ENCODE measurements at regions not wholly inside any gene's neighbourhood (a gene's known extent, or its start where the extent isn't known, plus 50 kb on each side); places are given as distances from the start of the nearest gene placed in this dataset.

DNA sequence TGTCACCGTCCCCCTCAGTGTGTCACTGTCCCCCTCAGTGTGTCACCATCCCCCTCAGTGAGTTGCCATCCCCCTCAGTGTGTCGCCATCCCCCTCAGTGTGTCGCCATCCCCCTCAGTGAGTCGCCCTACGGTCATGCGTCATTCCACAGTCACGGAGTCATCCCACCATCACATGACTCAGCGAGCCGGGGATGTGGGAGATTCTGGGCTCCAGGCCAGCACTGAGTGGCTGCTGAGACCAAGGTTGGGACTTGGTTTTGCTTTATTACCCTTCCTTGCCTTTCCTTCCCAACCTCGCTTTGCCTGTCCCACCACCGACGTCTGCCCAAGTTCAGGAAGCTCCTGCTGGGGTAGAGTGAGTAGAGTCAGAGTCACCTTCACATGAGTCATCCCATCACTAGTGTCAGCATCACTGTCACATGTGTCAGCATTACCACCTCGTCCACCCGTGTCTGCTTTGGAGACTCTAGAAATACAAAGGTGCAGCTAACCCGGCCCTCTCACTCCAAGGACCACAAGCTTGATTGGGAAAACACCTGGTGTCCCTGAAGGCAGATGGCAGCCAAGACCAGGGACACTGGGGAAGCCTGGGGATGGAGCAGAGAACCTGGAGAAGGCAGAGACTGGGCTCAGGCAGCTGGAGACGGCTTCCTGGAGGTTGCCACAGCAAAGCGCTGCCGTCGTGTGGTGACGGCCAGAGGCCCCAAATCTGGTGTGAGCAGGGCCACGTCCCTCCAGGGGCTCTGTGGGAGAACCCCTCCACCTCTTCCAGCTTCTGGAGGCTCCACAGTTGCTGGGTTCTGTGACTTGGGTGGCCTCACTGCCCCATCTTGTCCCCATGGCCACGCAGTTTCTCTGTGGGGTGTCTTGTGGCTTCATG, 485.2 kb upstream of the SALL3 start:
- DNase-seq = no peak
- 80 to 83% methylated on average over 3 to 22 of the region's 22 CpGs for WGBS, 2 donors (ENCODE audit: low coverage in 1 of 2)
- no peaks in the 10 kb centered on the region for H3K9me3 ChIP-seq
- intact Hi-C loops (cut with DNase I; ENCODE audit: low total_unique reads) (no loop called here), in situ Hi-C loops (cut with MboI; ENCODE audit: low pct_ligation_motif_present in 1 of 4, low pct_unique_long_range_greater_than_20kb in 1 of 4, low sequenced_read_pairs in 3 of 4) (no loop called here)
- TF ChIP-seq POLR2AphosphoS5 (IDR thresholded peaks at IDR 0.05) = no peak
- TF ChIP-seq, protein P1, sequence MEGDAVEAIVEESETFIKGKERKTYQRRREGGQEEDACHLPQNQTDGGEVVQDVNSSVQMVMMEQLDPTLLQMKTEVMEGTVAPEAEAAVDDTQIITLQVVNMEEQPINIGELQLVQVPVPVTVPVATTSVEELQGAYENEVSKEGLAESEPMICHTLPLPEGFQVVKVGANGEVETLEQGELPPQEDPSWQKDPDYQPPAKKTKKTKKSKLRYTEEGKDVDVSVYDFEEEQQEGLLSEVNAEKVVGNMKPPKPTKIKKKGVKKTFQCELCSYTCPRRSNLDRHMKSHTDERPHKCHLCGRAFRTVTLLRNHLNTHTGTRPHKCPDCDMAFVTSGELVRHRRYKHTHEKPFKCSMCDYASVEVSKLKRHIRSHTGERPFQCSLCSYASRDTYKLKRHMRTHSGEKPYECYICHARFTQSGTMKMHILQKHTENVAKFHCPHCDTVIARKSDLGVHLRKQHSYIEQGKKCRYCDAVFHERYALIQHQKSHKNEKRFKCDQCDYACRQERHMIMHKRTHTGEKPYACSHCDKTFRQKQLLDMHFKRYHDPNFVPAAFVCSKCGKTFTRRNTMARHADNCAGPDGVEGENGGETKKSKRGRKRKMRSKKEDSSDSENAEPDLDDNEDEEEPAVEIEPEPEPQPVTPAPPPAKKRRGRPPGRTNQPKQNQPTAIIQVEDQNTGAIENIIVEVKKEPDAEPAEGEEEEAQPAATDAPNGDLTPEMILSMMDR (IDR thresholded peaks at IDR 0.05) = no peak
- no peak for TF ChIP-seq POLR2A (IDR thresholded peaks at IDR 0.05)
- no peak for TF ChIP-seq EP300 (IDR thresholded peaks at IDR 0.05; ENCODE audit: low read depth)
- no peaks in the 10 kb centered on the region for H3K4me1 ChIP-seq
- H3K4me3 ChIP-seq = no peak overlapping the region
- no peaks in the 10 kb centered on the region for H3K27me3 ChIP-seq
- no peaks in the 10 kb centered on the region for H3K36me3 ChIP-seq
- H3K27ac ChIP-seq = no peak overlapping the region

DNA sequence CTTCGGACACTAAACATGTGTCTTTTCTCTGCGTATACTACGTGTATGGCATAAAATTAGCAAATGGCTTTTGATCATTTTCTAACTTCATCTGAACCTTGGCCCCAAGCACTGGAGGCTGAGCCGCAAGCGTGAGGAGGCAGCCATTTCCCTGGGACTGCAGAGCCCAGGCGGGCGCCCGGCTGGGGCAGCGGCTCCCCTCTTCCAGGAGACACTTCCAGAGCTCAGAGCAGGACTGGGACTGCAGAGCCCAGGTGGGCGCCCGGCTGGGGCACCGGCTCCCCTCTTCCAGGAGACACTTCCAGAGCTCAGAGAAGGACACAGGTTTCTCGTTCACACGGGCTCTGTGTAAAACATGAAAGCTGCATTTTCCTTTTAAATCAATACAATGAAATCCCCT, 484.1 kb upstream of the SALL3 start:
- WGBS, 2 donors (ENCODE audit: low coverage in 1 of 2) = 90% methylated on average over 14 of the region's 14 CpGs; no CpG with 5 or more reads in 1 of the 2 donors
- Histone ChIP-seq H3K36me3 (no peaks in the 10 kb centered on the region), H3K9me3 (no peaks in the 10 kb centered on the region), H3K27ac (no peak overlapping the region), H3K27me3 (no peaks in the 10 kb centered on the region), H3K4me3 (no peak overlapping the region), H3K4me1 (no peaks in the 10 kb centered on the region)
- intact Hi-C loops (cut with DNase I; ENCODE audit: low total_unique reads) = no loop called here
- no peak for TF ChIP-seq POLR2A (IDR thresholded peaks at IDR 0.05)
- in situ Hi-C loops (cut with MboI; ENCODE audit: low pct_ligation_motif_present in 1 of 4, low pct_unique_long_range_greater_than_20kb in 1 of 4, low sequenced_read_pairs in 3 of 4) = no loop called here
- DNase-seq = no peak

DNA sequence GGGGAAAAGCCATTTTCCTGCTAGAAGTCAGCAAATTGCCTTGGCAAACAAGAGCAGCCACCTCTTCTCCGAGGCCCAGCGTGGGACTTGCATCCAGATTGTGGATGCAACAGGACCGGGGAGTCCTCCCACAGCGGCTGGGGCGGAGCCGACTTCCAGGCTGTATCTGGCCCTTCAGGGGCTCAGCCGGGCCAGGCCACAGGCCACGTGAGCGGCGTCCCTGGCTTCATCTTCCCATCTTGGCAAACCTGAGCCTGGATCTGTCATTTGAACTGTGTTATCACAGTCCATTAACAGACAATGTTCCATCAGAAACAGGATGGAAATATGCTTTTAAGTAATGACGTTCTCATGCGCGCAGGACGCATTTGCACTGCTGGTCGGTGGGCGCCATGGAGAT, 483.5 kb upstream of the SALL3 start:
- Histone ChIP-seq H3K4me3 (no peak overlapping the region), H3K36me3 (no peaks in the 10 kb centered on the region), H3K27me3 (no peaks in the 10 kb centered on the region), H3K9me3 (no peaks in the 10 kb centered on the region), H3K4me1 (no peaks in the 10 kb centered on the region), H3K27ac (no peak overlapping the region)
- WGBS, 2 donors (ENCODE audit: low coverage in 1 of 2) = 79 to 88% methylated on average over 5 to 16 of the region's 16 CpGs
- TF ChIP-seq POLR2AphosphoS5 (IDR thresholded peaks at IDR 0.05) (no peak), EP300 (IDR thresholded peaks at IDR 0.05; ENCODE audit: low read depth) (no peak), POLR2A (IDR thresholded peaks at IDR 0.05) (no peak)
- TF ChIP-seq, protein P1 (IDR thresholded peaks at IDR 0.05) = no peak
- in situ Hi-C loops (cut with MboI; ENCODE audit: low pct_ligation_motif_present in 1 of 4, low pct_unique_long_range_greater_than_20kb in 1 of 4, low sequenced_read_pairs in 3 of 4) = no loop called here
- intact Hi-C loops (cut with DNase I; ENCODE audit: low total_unique reads) = no loop called here
- no peak for DNase-seq

DNA sequence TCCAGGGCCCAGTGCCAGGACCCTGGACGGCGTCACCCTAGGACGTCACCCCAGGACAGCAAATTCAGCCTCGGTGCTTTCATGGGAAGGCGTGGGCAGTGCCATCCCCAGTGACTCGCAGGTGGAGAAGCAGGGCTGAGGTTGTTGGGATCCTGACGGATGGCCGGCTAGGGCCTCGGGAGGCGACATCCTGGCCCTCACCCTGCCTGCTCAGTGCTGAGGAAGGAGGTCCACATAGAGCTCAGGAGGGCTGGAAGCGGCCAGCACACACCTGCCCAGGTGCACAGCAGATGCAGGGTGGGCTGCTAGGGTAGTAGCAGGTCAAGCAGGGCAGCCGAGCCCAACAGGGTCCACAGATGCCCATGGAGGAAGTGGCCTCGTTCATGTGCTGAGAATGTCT, 482.0 kb upstream of the SALL3 start:
- no peaks in the 10 kb centered on the region for H3K36me3 ChIP-seq
- WGBS, 2 donors (ENCODE audit: low coverage in 1 of 2) = 72% methylated on average over 11 of the region's 13 CpGs; no CpG with 5 or more reads in 1 of the 2 donors
- no peak overlapping the region for H3K4me3 ChIP-seq
- TF ChIP-seq POLR2AphosphoS5 (IDR thresholded peaks at IDR 0.05) = no peak
- no peak for TF ChIP-seq POLR2A (IDR thresholded peaks at IDR 0.05)
- no peak for TF ChIP-seq EP300 (IDR thresholded peaks at IDR 0.05; ENCODE audit: low read depth)
- TF ChIP-seq, protein P1 (IDR thresholded peaks at IDR 0.05) = no peak
- no peak overlapping the region for H3K27ac ChIP-seq
- H3K4me1 ChIP-seq = no peaks in the 10 kb centered on the region
- in situ Hi-C loops (cut with MboI; ENCODE audit: low pct_ligation_motif_present in 1 of 4, low pct_unique_long_range_greater_than_20kb in 1 of 4, low sequenced_read_pairs in 3 of 4) = no loop called here
- DNase-seq = no peak
- no peaks in the 10 kb centered on the region for H3K27me3 ChIP-seq
- intact Hi-C loops (cut with DNase I; ENCODE audit: low total_unique reads) = no loop called here
- no peaks in the 10 kb centered on the region for H3K9me3 ChIP-seq
